Breast epithelium (tissue), 4 donors: ENCODE measurements at regions not wholly inside any gene's neighbourhood (a gene's known extent, or its start where the extent isn't known, plus 50 kb on each side); places are given as distances from the start of the nearest gene placed in this dataset.

Source experiments
- DNase-seq, 2 donors: peaks; one replicate each; pipeline ENCODE4 v3.0.0-alpha.2; 2019; ENCODE audit warnings: low spot score in 2 of 2
- H3K27ac ChIP-seq, 2 donors: fragments of 200-600 bp; sonication (generic) in 1 of 2; one replicate each; pipeline ENCODE4 v1.5.1; 2016 to 2019; ENCODE audit warnings: mild to moderate bottlenecking in 1 of 2
- H3K27me3 ChIP-seq, 2 donors: fragments of 200-600 bp; sonication (generic) in 1 of 2; one replicate each; pipeline versions ENCODE4 v1.5.1 to v1.6.0; 2017 to 2019; ENCODE audit warnings: control low read depth in 1 of 2, mild to moderate bottlenecking in 1 of 2
- H3K36me3 ChIP-seq: fragments of 200-600 bp; one replicate; pipeline ENCODE4 v1.5.1; 2019
- H3K4me1 ChIP-seq, 2 donors: fragments of 200-600 bp; sonication (generic); one replicate each; pipeline ENCODE4 v1.5.1; 2016 to 2019; ENCODE audit warnings: control low read depth in 1 of 2
- H3K4me3 ChIP-seq, 3 donors: fragments of 200-600 bp; sonication (generic); 1 replicate in 2 of 3; 2 replicates in 1 of 3; pipeline ENCODE4 v1.5.1; 2016 to 2019; ENCODE audit warnings: mild to moderate bottlenecking in 3 of 3, moderate library complexity in 2 of 3
- H3K9me3 ChIP-seq, 2 donors: fragments of 200-600 bp; sonication (generic) in 1 of 2; one replicate each; pipeline ENCODE4 v1.5.1; 2016 to 2019; ENCODE audit warnings: control low read depth in 1 of 2
- CTCF ChIP-seq, 3 donors: fragments of 450-650 bp; IDR thresholded peaks; one replicate each; pipeline ENCODE4 v1.5.1; 2016 to 2017; ENCODE audit warnings: antibody characterized with exemption in 3 of 3, mild to moderate bottlenecking in 3 of 3, moderate library complexity in 3 of 3
- POLR2A ChIP-seq: fragments of 450-650 bp; IDR thresholded peaks from one replicate; pipeline ENCODE4 v1.6.1; 2016; ENCODE audit warnings: antibody characterized with exemption, mild to moderate bottlenecking, moderate library complexity
- POLR2AphosphoS5 ChIP-seq, 3 donors: sonication (generic); formaldehyde crosslinking; IDR thresholded peaks; one replicate each; pipeline ENCODE4 v1.6.1; 2017; ENCODE audit warnings: antibody characterized with exemption in 3 of 3
- intact Hi-C: fragments of 100-400 bp; cut with DNase I; formaldehyde crosslinking; loops from one replicate; pipeline ENCODE4 v1.15.1; 2023; ENCODE audit warnings: low total_unique reads

GRCh38 chr15:99485153-99485961, 80.4 kb upstream of the MEF2A start:
- no peaks in the 10 kb centered on the region for H3K36me3 ChIP-seq
- intact Hi-C loops: no loop called here
- H3K4me1 ChIP-seq: no peaks in the 10 kb centered on the region
- H3K27ac ChIP-seq: peak overlapping the region in 1 of 2 donors; percentile 6
- no peak overlapping the region for H3K4me3 ChIP-seq
- DNase-seq: no peak
- H3K9me3 ChIP-seq: no peaks in the 10 kb centered on the region
- TF ChIP-seq POLR2AphosphoS5 (IDR thresholded peaks at IDR 0.05): no peak
- TF ChIP-seq POLR2A: no peak
- no peaks in the 10 kb centered on the region for H3K27me3 ChIP-seq

DNA sequence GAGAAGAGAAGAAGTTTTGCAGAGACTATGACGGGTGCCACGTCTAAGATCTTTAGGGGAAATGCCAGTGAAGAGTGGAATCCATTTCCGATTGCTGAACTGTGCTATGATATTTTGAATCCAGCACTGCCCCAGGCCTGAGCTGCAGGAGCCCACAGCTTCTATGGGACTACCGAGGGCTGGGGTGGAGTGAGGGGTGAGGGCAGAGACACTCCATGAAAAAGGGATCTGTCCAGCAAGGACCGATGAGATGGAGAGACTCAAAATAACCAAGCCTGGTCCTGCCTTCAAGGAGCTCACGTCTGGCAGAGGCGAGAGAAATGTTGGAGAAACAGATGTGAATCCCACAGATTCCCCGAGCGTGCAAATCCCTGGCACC, 79.8 kb upstream of the MEF2A start:
- no peak for TF ChIP-seq POLR2A
- no peak for TF ChIP-seq CTCF (IDR thresholded peaks at IDR 0.05)
- TF ChIP-seq POLR2AphosphoS5 (IDR thresholded peaks at IDR 0.05): no peak
- H3K4me1 ChIP-seq: no peaks in the 10 kb centered on the region
- H3K27me3 ChIP-seq: no peaks in the 10 kb centered on the region
- intact Hi-C loops: no loop called here
- no peak for DNase-seq
- H3K4me3 ChIP-seq: peak overlapping the region; percentile 36 to 73 (median 50)
- H3K27ac ChIP-seq: peak overlapping the region; percentile 52 to 80
- no peaks in the 10 kb centered on the region for H3K36me3 ChIP-seq
- H3K9me3 ChIP-seq: no peaks in the 10 kb centered on the region

DNA sequence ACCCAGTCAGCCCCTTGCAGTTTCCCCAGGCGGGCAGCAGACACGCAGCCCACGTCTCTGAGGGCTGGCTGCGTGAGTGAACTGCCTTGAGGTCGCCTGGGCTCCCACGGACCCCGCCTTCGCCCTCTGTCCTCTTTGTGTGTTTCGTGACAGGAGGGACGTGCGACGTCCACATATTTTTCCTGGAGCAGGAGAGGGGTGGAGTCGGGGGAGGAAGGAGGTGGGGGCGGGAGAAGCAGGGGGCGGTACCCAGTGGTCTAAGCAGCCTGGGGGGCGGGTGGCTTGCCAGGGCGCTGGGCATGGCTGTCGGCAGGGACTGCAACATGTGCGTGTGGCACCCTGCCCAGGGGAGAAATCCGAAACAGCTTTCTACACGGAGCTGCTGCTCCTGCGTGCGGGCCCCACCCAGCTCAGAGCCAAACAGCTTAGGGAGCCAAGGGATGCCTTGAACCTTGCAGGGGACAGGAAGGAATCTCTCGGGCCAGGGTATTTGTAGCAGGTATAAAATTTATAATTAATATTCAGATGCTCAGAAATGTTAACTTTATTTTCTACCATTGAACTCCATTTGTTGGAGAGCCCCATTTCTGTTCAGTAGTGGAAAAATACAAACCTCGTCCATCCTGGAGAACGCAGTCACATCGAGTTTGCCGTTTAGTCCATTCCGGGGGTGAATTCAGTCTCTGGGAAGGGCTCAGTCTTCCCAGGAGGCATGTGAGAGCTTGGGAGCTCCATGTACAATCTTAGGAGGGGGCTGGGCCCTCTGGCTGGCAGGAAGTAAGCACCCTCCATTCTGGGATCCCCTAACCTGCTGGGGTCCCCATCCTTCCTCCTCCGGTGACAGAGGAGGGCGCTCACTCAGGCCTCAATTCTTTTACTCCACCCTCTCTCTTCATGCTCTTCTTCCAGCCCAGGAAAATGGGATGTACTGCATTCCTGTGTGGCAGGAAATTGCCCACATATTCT, 79.1 kb upstream of the MEF2A start:
- Histone ChIP-seq H3K9me3 (no peaks in the 10 kb centered on the region), H3K27ac (peak overlapping the region; percentile 52 to 80), H3K4me3 (peak overlapping the region; percentile 36 to 73 (median 50)), H3K27me3 (no peaks in the 10 kb centered on the region), H3K36me3 (no peaks in the 10 kb centered on the region), H3K4me1 (no peaks in the 10 kb centered on the region)
- intact Hi-C loops: no loop called here
- no peak for TF ChIP-seq POLR2AphosphoS5 (IDR thresholded peaks at IDR 0.05)
- TF ChIP-seq CTCF (IDR thresholded peaks at IDR 0.05): no peak
- no peak for TF ChIP-seq POLR2A
- peak; percentile 46 to 64 for DNase-seq

GRCh38 chr15:99487337-99487730, 78.5 kb upstream of the MEF2A start:
- Histone ChIP-seq H3K27ac (peak overlapping the region; percentile 52 to 80), H3K4me3 (peak overlapping the region in 2 of 3 donors; percentile 50 to 73), H3K27me3 (no peaks in the 10 kb centered on the region), H3K9me3 (no peaks in the 10 kb centered on the region), H3K4me1 (no peaks in the 10 kb centered on the region), H3K36me3 (no peaks in the 10 kb centered on the region)
- no peak for DNase-seq
- TF ChIP-seq POLR2AphosphoS5 (IDR thresholded peaks at IDR 0.05) (no peak), POLR2A (no peak), CTCF (IDR thresholded peaks at IDR 0.05) (no peak)
- intact Hi-C loops: no loop called here

- no peak overlapping the region for H3K4me3 ChIP-seq
- H3K4me1 ChIP-seq: no peaks in the 10 kb centered on the region
- TF ChIP-seq POLR2AphosphoS5 (IDR thresholded peaks at IDR 0.05): no peak
- TF ChIP-seq CTCF (IDR thresholded peaks at IDR 0.05): no peak
- TF ChIP-seq POLR2A: no peak
- H3K27ac ChIP-seq: no peak overlapping the region
- H3K27me3 ChIP-seq: peaks cover 0 to 2% of the 10 kb centered on the region in 2 donors
- intact Hi-C loops: no loop called here
- no peak for DNase-seq
- no peaks in the 10 kb centered on the region for H3K36me3 ChIP-seq
- no peaks in the 10 kb centered on the region for H3K9me3 ChIP-seq
These were observed 73.5 kb upstream of the MEF2A start for GRCh38 chr15:99492275-99492674.
